ENCODE measurements at regions not wholly inside any gene's neighbourhood (a gene's known extent, or its start where the extent isn't known, plus 50 kb on each side); places are given as distances from the start of the nearest gene placed in this dataset.

- TF ChIP-seq SP1 (CRISPR knock-in tag; conservative IDR thresholded peaks at IDR 0.05) (no peak), KAT7 (CRISPR knock-in tag; IDR thresholded peaks at IDR 0.05; ENCODE audit: borderline replicate concordance) (no peak), NFATC4 (CRISPR knock-in tag; IDR thresholded peaks at IDR 0.05) (no peak)
Measured at GRCh38 chr9:119829748-119830147, 460.5 kb upstream of the BRINP1 start (continued).

GRCh38 chr9:119829186-119829585 is 460.0 kb upstream of the BRINP1 start:
- H3K4me3 Mint-ChIP-seq: no peak overlapping the region
- DNase-seq (ENCODE audit: low spot score) (no peak), ATAC-seq (no peak)
- POLR2A ChIA-PET: no interaction called here
- no peak overlapping the region for H3K27ac Mint-ChIP-seq
- no peaks in the 10 kb centered on the region for H3K9me3 Mint-ChIP-seq
- no peaks in the 10 kb centered on the region for H3K36me3 Mint-ChIP-seq
- H3K27me3 Mint-ChIP-seq (ENCODE audit: low read depth): no peaks in the 10 kb centered on the region
- TF ChIP-seq ATF2 (CRISPR knock-in tag; IDR thresholded peaks at IDR 0.05; ENCODE audit: borderline replicate concordance, low read depth) (no peak), E2F4 (CRISPR knock-in tag; IDR thresholded peaks at IDR 0.05; ENCODE audit: borderline replicate concordance, low read depth) (no peak), TCF7 (CRISPR knock-in tag; IDR thresholded peaks at IDR 0.05; ENCODE audit: low read depth) (no peak), GTF2I (CRISPR knock-in tag; conservative IDR thresholded peaks at IDR 0.05) (no peak), MAX (CRISPR knock-in tag; IDR thresholded peaks at IDR 0.05) (no peak), FOXK1 (CRISPR knock-in tag; IDR thresholded peaks at IDR 0.05) (no peak), NR1H2 (CRISPR knock-in tag; IDR thresholded peaks at IDR 0.05) (no peak), TEAD4 (CRISPR knock-in tag; IDR thresholded peaks at IDR 0.05) (no peak), ATF6 (CRISPR knock-in tag; IDR thresholded peaks at IDR 0.05) (no peak), GRHL2 (CRISPR knock-in tag; IDR thresholded peaks at IDR 0.05; ENCODE audit: insufficient replicate concordance, severe bottlenecking) (no peak), USF1 (CRISPR knock-in tag; IDR thresholded peaks at IDR 0.05) (no peak), ZSCAN18 (CRISPR knock-in tag; IDR thresholded peaks at IDR 0.05) (no peak), HMGXB4 (CRISPR knock-in tag; IDR thresholded peaks at IDR 0.05) (no peak), ZBTB21 (CRISPR knock-in tag; IDR thresholded peaks at IDR 0.05; ENCODE audit: borderline replicate concordance) (no peak), FOXP4 (CRISPR knock-in tag; IDR thresholded peaks at IDR 0.05) (no peak)
- CTCF ChIA-PET: no interaction called here
- H3K4me1 Mint-ChIP-seq: no peaks in the 10 kb centered on the region
